ENCODE measurements at regions not wholly inside any gene's neighbourhood (a gene's known extent, or its start where the extent isn't known, plus 50 kb on each side); places are given as distances from the start of the nearest gene placed in this dataset.

DNA sequence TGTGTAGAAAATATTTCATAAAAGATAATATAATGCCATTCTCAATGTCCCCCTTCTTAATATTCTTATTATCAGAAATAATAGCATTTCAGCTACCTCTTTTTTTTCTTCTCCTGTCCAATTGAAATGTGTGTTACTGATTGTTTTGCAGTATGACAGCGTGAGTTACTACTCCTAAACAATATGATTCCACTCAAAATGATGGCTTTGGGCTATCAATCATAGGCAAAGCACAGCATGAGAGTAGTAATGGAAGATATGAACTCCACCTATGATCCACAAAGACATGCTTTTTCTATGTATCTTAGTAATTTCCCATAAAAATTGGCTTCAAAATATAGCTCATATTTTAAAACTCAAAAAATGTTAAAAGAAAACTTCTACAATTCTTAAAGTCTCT lies 867.3 kb upstream of the NUDT12 start:
- no peaks in the 10 kb centered on the region for H3K36me3 ChIP-seq (ENCODE audit: control insufficient read depth in 4 of 4, insufficient read depth in 3 of 4, low read depth in 1 of 4, low read length in 3 of 4)
- DNase-seq (ENCODE audit: low spot score): no peak
- H3K4me1 ChIP-seq (ENCODE audit: control insufficient read depth in 4 of 4, insufficient read depth in 4 of 4, low read length in 3 of 4): no peaks in the 10 kb centered on the region
- no peak overlapping the region for H3K27ac ChIP-seq (ENCODE audit: low read depth in 1 of 2, low read length in 2 of 2)
- H3K9ac ChIP-seq (ENCODE audit: low read depth in 1 of 2, low read length in 2 of 2): no peak overlapping the region
- 73% methylated on average over 1 of the region's 1 CpG for WGBS
- TF ChIP-seq ATF3 (IDR thresholded peaks at IDR 0.05): no peak
- no peak for TF ChIP-seq HNF4G (IDR thresholded peaks at IDR 0.05)
- TF ChIP-seq GABPA (IDR thresholded peaks at IDR 0.05 in 1 of 2, conservative IDR thresholded peaks at IDR 0.05 in 1 of 2): no peak
- TF ChIP-seq, protein P1, sequence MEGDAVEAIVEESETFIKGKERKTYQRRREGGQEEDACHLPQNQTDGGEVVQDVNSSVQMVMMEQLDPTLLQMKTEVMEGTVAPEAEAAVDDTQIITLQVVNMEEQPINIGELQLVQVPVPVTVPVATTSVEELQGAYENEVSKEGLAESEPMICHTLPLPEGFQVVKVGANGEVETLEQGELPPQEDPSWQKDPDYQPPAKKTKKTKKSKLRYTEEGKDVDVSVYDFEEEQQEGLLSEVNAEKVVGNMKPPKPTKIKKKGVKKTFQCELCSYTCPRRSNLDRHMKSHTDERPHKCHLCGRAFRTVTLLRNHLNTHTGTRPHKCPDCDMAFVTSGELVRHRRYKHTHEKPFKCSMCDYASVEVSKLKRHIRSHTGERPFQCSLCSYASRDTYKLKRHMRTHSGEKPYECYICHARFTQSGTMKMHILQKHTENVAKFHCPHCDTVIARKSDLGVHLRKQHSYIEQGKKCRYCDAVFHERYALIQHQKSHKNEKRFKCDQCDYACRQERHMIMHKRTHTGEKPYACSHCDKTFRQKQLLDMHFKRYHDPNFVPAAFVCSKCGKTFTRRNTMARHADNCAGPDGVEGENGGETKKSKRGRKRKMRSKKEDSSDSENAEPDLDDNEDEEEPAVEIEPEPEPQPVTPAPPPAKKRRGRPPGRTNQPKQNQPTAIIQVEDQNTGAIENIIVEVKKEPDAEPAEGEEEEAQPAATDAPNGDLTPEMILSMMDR (IDR thresholded peaks at IDR 0.05; ENCODE audit: low read depth, low read length, missing input control): no peak
- no peak for TF ChIP-seq JUND (IDR thresholded peaks at IDR 0.05)
- TF ChIP-seq MAX (IDR thresholded peaks at IDR 0.05): no peak
- TF ChIP-seq TAF1 (conservative IDR thresholded peaks at IDR 0.05): no peak
- TF ChIP-seq FOXA1 (IDR thresholded peaks at IDR 0.05): no peak
- TF ChIP-seq REST (IDR thresholded peaks at IDR 0.05): no peak
- TF ChIP-seq RXRA (IDR thresholded peaks at IDR 0.05): no peak
- no peak for TF ChIP-seq HNF4A (conservative IDR thresholded peaks at IDR 0.05)
- TF ChIP-seq, protein P2, sequence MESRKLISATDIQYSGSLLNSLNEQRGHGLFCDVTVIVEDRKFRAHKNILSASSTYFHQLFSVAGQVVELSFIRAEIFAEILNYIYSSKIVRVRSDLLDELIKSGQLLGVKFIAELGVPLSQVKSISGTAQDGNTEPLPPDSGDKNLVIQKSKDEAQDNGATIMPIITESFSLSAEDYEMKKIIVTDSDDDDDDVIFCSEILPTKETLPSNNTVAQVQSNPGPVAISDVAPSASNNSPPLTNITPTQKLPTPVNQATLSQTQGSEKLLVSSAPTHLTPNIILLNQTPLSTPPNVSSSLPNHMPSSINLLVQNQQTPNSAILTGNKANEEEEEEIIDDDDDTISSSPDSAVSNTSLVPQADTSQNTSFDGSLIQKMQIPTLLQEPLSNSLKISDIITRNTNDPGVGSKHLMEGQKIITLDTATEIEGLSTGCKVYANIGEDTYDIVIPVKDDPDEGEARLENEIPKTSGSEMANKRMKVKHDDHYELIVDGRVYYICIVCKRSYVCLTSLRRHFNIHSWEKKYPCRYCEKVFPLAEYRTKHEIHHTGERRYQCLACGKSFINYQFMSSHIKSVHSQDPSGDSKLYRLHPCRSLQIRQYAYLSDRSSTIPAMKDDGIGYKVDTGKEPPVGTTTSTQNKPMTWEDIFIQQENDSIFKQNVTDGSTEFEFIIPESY (IDR thresholded peaks at IDR 0.05): no peak
- no peak for TF ChIP-seq FOXA2 (IDR thresholded peaks at IDR 0.05)
- no peaks in the 10 kb centered on the region for H3K27me3 ChIP-seq (ENCODE audit: control insufficient read depth in 4 of 4, insufficient read depth in 4 of 4, low read length in 3 of 4)
- H3K9me3 ChIP-seq (ENCODE audit: control insufficient read depth in 4 of 4, low read length in 3 of 4): no peaks in the 10 kb centered on the region
- no peak overlapping the region for H3K4me3 ChIP-seq (ENCODE audit: low read depth in 1 of 3, low read length in 3 of 3)

DNA sequence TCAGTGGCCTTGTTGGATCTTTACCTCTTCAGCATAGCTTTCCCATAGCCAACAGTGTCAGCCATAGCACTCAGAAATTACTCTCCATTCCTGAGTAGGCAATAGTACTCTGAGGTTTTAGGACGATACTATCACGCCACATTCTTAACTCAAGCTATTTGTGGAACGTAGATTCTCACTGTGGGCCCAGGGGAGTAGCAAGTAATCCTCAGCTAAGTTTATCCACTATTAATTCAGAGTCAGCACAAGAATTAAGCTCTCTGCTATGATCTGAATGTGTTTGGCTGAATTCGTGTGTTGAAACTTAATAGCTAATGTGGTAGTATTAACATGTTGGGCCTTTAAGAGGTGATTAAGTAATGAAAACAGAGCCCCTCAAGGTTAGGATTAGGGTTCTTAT lies 858.8 kb upstream of the NUDT12 start:
- TF ChIP-seq TAF1 (conservative IDR thresholded peaks at IDR 0.05) (no peak), FOXA1 (IDR thresholded peaks at IDR 0.05) (no peak), HNF4A (conservative IDR thresholded peaks at IDR 0.05) (no peak), GABPA (IDR thresholded peaks at IDR 0.05 in 1 of 2, conservative IDR thresholded peaks at IDR 0.05 in 1 of 2) (no peak), ATF3 (IDR thresholded peaks at IDR 0.05) (no peak)
- TF ChIP-seq, protein P1 (IDR thresholded peaks at IDR 0.05; ENCODE audit: low read depth, low read length, missing input control): no peak
- no peak overlapping the region for H3K27ac ChIP-seq (ENCODE audit: low read depth in 1 of 2, low read length in 2 of 2)
- no peak for DNase-seq (ENCODE audit: low spot score)
- H3K4me1 ChIP-seq (ENCODE audit: control insufficient read depth in 4 of 4, insufficient read depth in 4 of 4, low read length in 3 of 4): no peaks in the 10 kb centered on the region
- no peaks in the 10 kb centered on the region for H3K27me3 ChIP-seq (ENCODE audit: control insufficient read depth in 4 of 4, insufficient read depth in 4 of 4, low read length in 3 of 4)
- no peaks in the 10 kb centered on the region for H3K9me3 ChIP-seq (ENCODE audit: control insufficient read depth in 4 of 4, low read length in 3 of 4)
- WGBS: 78% methylated on average over 4 of the region's 4 CpGs
- H3K36me3 ChIP-seq (ENCODE audit: control insufficient read depth in 4 of 4, insufficient read depth in 3 of 4, low read depth in 1 of 4, low read length in 3 of 4): no peaks in the 10 kb centered on the region
- no peak overlapping the region for H3K4me3 ChIP-seq (ENCODE audit: low read depth in 1 of 3, low read length in 3 of 3)
- H3K9ac ChIP-seq (ENCODE audit: low read depth in 1 of 2, low read length in 2 of 2): no peak overlapping the region

Data from liver (tissue), 8 donors.